ENCODE measurements at regions not wholly inside any gene's neighbourhood (a gene's known extent, or its start where the extent isn't known, plus 50 kb on each side); places are given as distances from the start of the nearest gene placed in this dataset.

- H3K14ac ChIP-seq (ENCODE audit: insufficient read depth, low read length) = no peak overlapping the region
- Mint-ChIP-seq H3K36me3 (ENCODE audit: insufficient read depth in 1 of 3, low read depth in 3 of 3) (no peaks in the 10 kb centered on the region; a peak in 1 of 7 replicates), H3K27ac (peak overlapping the region in 2 of 3 experiments; percentile 12 to 76; a peak in 2 of 7 replicates), H3K4me3 (no peak overlapping the region), H3K4me1 (peaks cover 38 to 46% of the 10 kb centered on the region in 2 experiments), H3K9me3 (peaks cover 0 to 6% of the 10 kb centered on the region in 2 experiments; a peak in 1 of 5 replicates), H3K27me3 (ENCODE audit: low read depth) (no peaks in the 10 kb centered on the region; the same call in 1 of the 2 replicates)
- H3K4me1 ChIP-seq (ENCODE audit: insufficient read depth, low read length) = no peaks in the 10 kb centered on the region; the same call in 1 of the 2 replicates
- no peak overlapping the region for H2BK20ac ChIP-seq (ENCODE audit: low read depth, low read length, poor library complexity, severe bottlenecking)
- H3K27ac ChIP-seq (ENCODE audit: insufficient read length, low read depth, low read length) = no peak overlapping the region
- no peaks in the 10 kb centered on the region for H3K9me3 ChIP-seq (ENCODE audit: control insufficient read depth, low read depth, low read length)
- H2BK120ac ChIP-seq (ENCODE audit: low read depth, low read length, poor library complexity, severe bottlenecking) = no peak overlapping the region
- no peak overlapping the region for H3K9ac ChIP-seq (ENCODE audit: extremely low read depth, insufficient read length, low read length)
- no peak overlapping the region for H2AK5ac ChIP-seq (ENCODE audit: insufficient read length, low read length)
- H3K4ac ChIP-seq (ENCODE audit: low read depth, low read length) = no peak overlapping the region
- DNase-seq = no peak
- H4K8ac ChIP-seq (replicated peaks; ENCODE audit: insufficient read length, low read depth, low read length) = no peak overlapping the region
- H2BK12ac ChIP-seq (ENCODE audit: insufficient read length, low read depth, low read length) = no peak overlapping the region
- no peak for TF ChIP-seq CTCF (conservative IDR thresholded peaks at IDR 0.05)
- no peaks in the 10 kb centered on the region for H3K79me1 ChIP-seq (ENCODE audit: insufficient read depth, low read depth, low read length, poor library complexity, severe bottlenecking)
- H2BK5ac ChIP-seq (ENCODE audit: insufficient read length, low read length) = no peak overlapping the region
- no peaks in the 10 kb centered on the region for H3K79me2 ChIP-seq (ENCODE audit: insufficient read depth, low read length)
- H3K23me2 ChIP-seq (ENCODE audit: insufficient read length, low read depth, low read length, poor library complexity, severe bottlenecking) = no peaks in the 10 kb centered on the region
- WGBS (ENCODE audit: extremely low coverage, insufficient read length, low lambda C conversion rate) = no CpG with 5 or more reads among the region's 5 CpGs
- no peak overlapping the region for H4K91ac ChIP-seq (ENCODE audit: insufficient read length, low read depth, low read length)
- H3K27me3 ChIP-seq (ENCODE audit: insufficient read depth, low read length) = no peaks in the 10 kb centered on the region
- H4K5ac ChIP-seq (ENCODE audit: insufficient read length, low read depth, low read length) = no peak overlapping the region
- H3K4me2 ChIP-seq (ENCODE audit: insufficient read depth, insufficient read length, low read length) = no peak overlapping the region
- H2BK15ac ChIP-seq (ENCODE audit: low read depth, low read length) = no peak overlapping the region
- no peak overlapping the region for H3K56ac ChIP-seq (ENCODE audit: insufficient read length, low read depth, low read length)
- H2AFZ ChIP-seq (ENCODE audit: low read length) = no peak overlapping the region
- H3K23ac ChIP-seq (ENCODE audit: insufficient read length, low read depth, low read length) = no peak overlapping the region
- H3K18ac ChIP-seq (ENCODE audit: insufficient read length, low read depth, low read length) = no peak overlapping the region
- H3T11ph ChIP-seq (ENCODE audit: low read length) = no peak overlapping the region
- no peaks in the 10 kb centered on the region for H4K20me1 ChIP-seq (ENCODE audit: control insufficient read depth, insufficient read depth, insufficient read length)
Observed at GRCh38 chr11:135004495-135004894, 592.5 kb upstream of the B3GAT1 start.
